IMR-90 (cell line): ENCODE measurements at regions not wholly inside any gene's neighbourhood (a gene's known extent, or its start where the extent isn't known, plus 50 kb on each side); places are given as distances from the start of the nearest gene placed in this dataset.

Experiments used
- ATAC-seq: fragments of 200-7000 bp; cut with Tn5 transposase; 2 replicates; pipeline ENCODE4 v1.9.1; 2020; ENCODE audit warnings: low read depth, mild to moderate bottlenecking, moderate library complexity
- BruUV-seq: library from RNA; stranded (reverse); fragments of 400-500 nt; replicated peaks from 2 replicates; lab custom pipeline; 2021; lab: Mats Ljungman, UMichigan
- CTCF ChIA-PET: fragments of 300-600 bp; formaldehyde crosslinking; extraction: SDS; loops from one replicate; lab custom pipeline; 2021; ENCODE audit warnings: antibody characterized with exemption; lab: Yijun Ruan, JAX
- POLR2A ChIA-PET: fragments of 300-600 bp; sonication (Branson Sonifier 250); formaldehyde crosslinking; loops from one replicate; lab custom pipeline; 2022; ENCODE audit warnings: antibody characterized with exemption; ENCODE audit not compliant: unreplicated experiment; lab: Charles Lee
- DNase-seq: peaks from one replicate; pipeline ENCODE4 v3.0.0; 2013
- H2AFZ ChIP-seq: replicated peaks from 2 replicates; pipeline ENCODE3; 2013; ENCODE audit warnings: low read length, mild to moderate bottlenecking; ENCODE audit not compliant: poor library complexity
- H2AK5ac ChIP-seq: 2 replicates; pipeline ENCODE4 v1.6.1; 2013; ENCODE audit warnings: low read depth, low read length, inconsistent platforms
- H2AK9ac ChIP-seq: replicated peaks from 2 replicates; pipeline ENCODE3; 2013; ENCODE audit warnings: mild to moderate bottlenecking, low read depth, low read length, moderate library complexity; ENCODE audit not compliant: poor library complexity
- H2BK120ac ChIP-seq: 2 replicates; pipeline ENCODE4 v1.6.1; 2013; ENCODE audit warnings: low read depth, low read length, inconsistent platforms
- H2BK15ac ChIP-seq: 3 replicates; pipeline ENCODE4 v1.6.1; 2013; ENCODE audit warnings: low read depth, low read length, inconsistent platforms
- H2BK20ac ChIP-seq: 2 replicates; pipeline ENCODE4 v1.6.1; 2013; ENCODE audit warnings: low read depth, mild to moderate bottlenecking, inconsistent platforms, low read length, moderate library complexity
- H2BK5ac ChIP-seq: 2 replicates; pipeline ENCODE4 v1.6.1; 2013; ENCODE audit warnings: mild to moderate bottlenecking, low read depth, low read length, inconsistent platforms; ENCODE audit not compliant: poor library complexity, severe bottlenecking
- H3K14ac ChIP-seq: replicated peaks from 2 replicates; pipeline ENCODE4 v1.6.1; 2013; ENCODE audit warnings: low read depth, low read length, inconsistent platforms
- H3K18ac ChIP-seq: 2 replicates; pipeline ENCODE4 v1.6.1; 2013; ENCODE audit warnings: low read depth, low read length, control low read depth
- H3K23ac ChIP-seq: 2 replicates; pipeline ENCODE4 v1.6.1; 2013; ENCODE audit warnings: low read depth, low read length, inconsistent platforms
- H3K27ac ChIP-seq: 2 replicates; pipeline ENCODE4 v1.5.1; 2013; ENCODE audit warnings: mild to moderate bottlenecking, control low read depth, low read length; ENCODE audit not compliant: insufficient read depth
- H3K27me3 ChIP-seq: 2 replicates; pipeline ENCODE4 v1.6.1; 2013; ENCODE audit warnings: low read length; ENCODE audit not compliant: control insufficient read depth, insufficient read depth
- H3K36me3 ChIP-seq: 2 replicates; pipeline ENCODE4 v1.6.1; 2013; ENCODE audit warnings: low read length, mixed read lengths; ENCODE audit not compliant: control insufficient read depth, insufficient read depth
- H3K4ac ChIP-seq: 2 replicates; pipeline ENCODE4 v1.6.1; 2013; ENCODE audit warnings: low read depth, low read length, inconsistent platforms
- H3K4me1 ChIP-seq: 2 replicates; pipeline ENCODE4 v1.6.1; 2013; ENCODE audit warnings: low read length, mixed read lengths; ENCODE audit not compliant: control insufficient read depth, insufficient read depth
- H3K4me2 ChIP-seq: 2 replicates; pipeline ENCODE4 v1.6.1; 2013; ENCODE audit warnings: low read depth, mild to moderate bottlenecking, control low read depth, low read length, moderate library complexity
- H3K4me3 ChIP-seq: 2 replicates; pipeline ENCODE4 v1.5.1; 2013; ENCODE audit warnings: low read depth, mild to moderate bottlenecking, control low read depth, low read length, moderate library complexity; ENCODE audit not compliant: insufficient read depth
- H3K56ac ChIP-seq: 2 replicates; pipeline ENCODE4 v1.6.1; 2013; ENCODE audit warnings: low read length, inconsistent platforms; ENCODE audit not compliant: insufficient read depth; ENCODE audit errors: extremely low read depth
- H3K79me1 ChIP-seq, 2 experiments: 2 replicates each; pipeline ENCODE4 v1.6.1; 2013; ENCODE audit warnings: low read length in 2 of 2, inconsistent platforms in 1 of 2, low read depth in 1 of 2
- H3K9ac ChIP-seq: 2 replicates; pipeline ENCODE4 v1.6.1; 2013; ENCODE audit warnings: low read depth, low read length, control low read depth
- H3K9me1 ChIP-seq: 2 replicates; pipeline ENCODE4 v1.6.1; 2013; ENCODE audit warnings: low read length, inconsistent platforms; ENCODE audit not compliant: insufficient read depth
- H3K9me3 ChIP-seq: 2 replicates; pipeline ENCODE4 v1.6.1; 2013; ENCODE audit warnings: low read length; ENCODE audit not compliant: control insufficient read depth, insufficient read depth
- H4K20me1 ChIP-seq: 2 replicates; pipeline ENCODE4 v1.6.1; 2013; ENCODE audit warnings: low read length, inconsistent platforms; ENCODE audit not compliant: insufficient read depth
- H4K5ac ChIP-seq: 2 replicates; pipeline ENCODE4 v1.6.1; 2013; ENCODE audit warnings: mild to moderate bottlenecking, low read depth, low read length, control low read depth
- H4K8ac ChIP-seq, 2 experiments: 2 replicates each; pipeline ENCODE4 v1.6.1; 2013; ENCODE audit warnings: low read depth in 2 of 2, low read length in 2 of 2, control low read depth in 1 of 2, inconsistent platforms in 1 of 2
- H4K91ac ChIP-seq: 2 replicates; pipeline ENCODE4 v1.6.1; 2013; ENCODE audit warnings: low read depth, low read length, inconsistent platforms; ENCODE audit not compliant: insufficient read depth
- CHD1 ChIP-seq: IDR thresholded peaks from 2 replicates; pipeline ENCODE4 v1.6.1; 2012; ENCODE audit warnings: low read depth, low read length, improper control_type of control experiment
- ELK1 ChIP-seq: fragments of 150-350 bp; IDR thresholded peaks from 2 replicates; pipeline ENCODE4 v1.6.1; 2016; ENCODE audit warnings: low read depth, mild to moderate bottlenecking, low read length, moderate library complexity, borderline replicate concordance
- MAZ ChIP-seq: IDR thresholded peaks from 2 replicates; pipeline ENCODE4 v1.6.1; 2012; ENCODE audit warnings: low read depth, mild to moderate bottlenecking, low read length, improper control_type of control experiment, moderate library complexity, borderline replicate concordance
- NFE2L2 ChIP-seq: fragments of 150-350 bp; IDR thresholded peaks from 2 replicates; pipeline ENCODE4 v1.6.1; 2016; ENCODE audit warnings: low read depth, mild to moderate bottlenecking, low read length
- SMC3 ChIP-seq: fragments of 150-350 bp; IDR thresholded peaks from 2 replicates; pipeline ENCODE4 v1.6.1; 2016; ENCODE audit warnings: low read depth, mild to moderate bottlenecking, antibody characterized with exemption, low read length, moderate library complexity
- WGBS, 2 experiments: methylation state at CpG; one replicate each; pipeline versions ENCODE4 v1.1.5 to v1.1.7; 2013; ENCODE audit warnings: missing lambda C conversion rate in 2 of 2; ENCODE audit not compliant: insufficient read length in 1 of 2; ENCODE audit errors: extremely low coverage in 2 of 2; 5-methylcytosine and 5-hydroxymethylcytosine counted together
- dilution Hi-C: fragments of 300-500 bp; cut with HindIII; formaldehyde crosslinking; loops from one replicate; pipeline ENCODE4 v1.14.3; 2018; ENCODE audit warnings: low sequenced_read_pairs; ENCODE audit not compliant: unreplicated experiment
- in situ Hi-C: fragments of 300-500 bp; cut with MboI; formaldehyde crosslinking; loops from 3 replicates; pipeline ENCODE4 v1.14.3; 2019; ENCODE audit warnings: low sequenced_read_pairs, inconsistent platforms, mixed read lengths
- intact Hi-C: fragments of 100-400 bp; cut with micrococcal nuclease; formaldehyde crosslinking; loops from 2 replicates; pipeline ENCODE4 v1.10.0; 2022

GRCh38 chr16:8430401-8430800 is 159.9 kb downstream of the TMEM114 start:
- intact Hi-C loops = loop anchor here (10.0 kb wide), 1 partner anchor 504 kb away; no protein-coding TSS in a partner anchor
- H2BK120ac ChIP-seq = no peak overlapping the region
- no peaks in the 10 kb centered on the region for H3K27me3 ChIP-seq
- no peak overlapping the region for H3K14ac ChIP-seq
- H3K18ac ChIP-seq = no peak overlapping the region
- H2BK5ac ChIP-seq = no peak overlapping the region
- H3K36me3 ChIP-seq = no peaks in the 10 kb centered on the region
- no peak overlapping the region for H2AFZ ChIP-seq
- H4K20me1 ChIP-seq = no peaks in the 10 kb centered on the region
- no TSS peak for BruUV-seq
- H3K4me2 ChIP-seq = no peak overlapping the region
- H3K56ac ChIP-seq = no peak overlapping the region
- no peak overlapping the region for H2BK15ac ChIP-seq
- no peaks in the 10 kb centered on the region for H3K9me1 ChIP-seq
- H3K9me3 ChIP-seq = peaks cover 14% of the 10 kb centered on the region
- H2BK20ac ChIP-seq = no peak overlapping the region
- H3K79me1 ChIP-seq = no peaks in the 10 kb centered on the region
- no peak for TF ChIP-seq MAZ
- no peak for TF ChIP-seq SMC3
- TF ChIP-seq CHD1 = no peak
- no peak for TF ChIP-seq NFE2L2
- no peak for TF ChIP-seq ELK1
- H2AK5ac ChIP-seq = no peak overlapping the region
- H4K8ac ChIP-seq = no peak overlapping the region
- H3K4me3 ChIP-seq = no peak overlapping the region
- in situ Hi-C loops = no loop called here
- no peak overlapping the region for H3K9ac ChIP-seq
- no peak overlapping the region for H3K27ac ChIP-seq
- ATAC-seq = no peak
- no peak overlapping the region for H4K5ac ChIP-seq
- POLR2A ChIA-PET = no interaction called here
- dilution Hi-C loops = no loop called here
- H2AK9ac ChIP-seq = no peak overlapping the region
- no peak overlapping the region for H4K91ac ChIP-seq
- 38% methylated on average over 2 of the region's 3 CpGs; no CpG with 5 or more reads in 1 of the 2 experiments for WGBS, 2 experiments
- H3K4ac ChIP-seq = no peak overlapping the region
- no peak for DNase-seq
- H3K4me1 ChIP-seq = no peaks in the 10 kb centered on the region
- CTCF ChIA-PET = no interaction called here
- no peak overlapping the region for H3K23ac ChIP-seq
